ENCODE measurements at regions not wholly inside any gene's neighbourhood (a gene's known extent, or its start where the extent isn't known, plus 50 kb on each side); places are given as distances from the start of the nearest gene placed in this dataset.
A peak's percentile ranks its signal among the peaks of the same experiment; 100 is the strongest.

- ATAC-seq: no peak
- no peak overlapping the region for H3K27ac Mint-ChIP-seq
These were observed 115.6 kb upstream of the RUNX3 start for GRCh38 chr1:25045480-25046193.

GRCh38 chr1:25043228-25043580 is 113.1 kb upstream of the RUNX3 start:
- Mint-ChIP-seq H3K36me3 (no peaks in the 10 kb centered on the region), H3K4me1 (peaks cover 14 to 39% (median 23%) of the 10 kb centered on the region in 4 donors), H3K27me3 (no peaks in the 10 kb centered on the region), H3K9me3 (peaks cover 0 to 3% (median 0%) of the 10 kb centered on the region in 9 donors), H3K27ac (peak overlapping the region in 1 of 10 donors; percentile 10), H3K4me3 (no peak overlapping the region)
- ATAC-seq (no peak), DNase-seq (no peak)
- POLR2A ChIA-PET: interaction anchor here (1.3 to 1.7 kb wide), 3 partner anchors 21 to 196 kb away, joined by 3 to 6 read pairs (median 4); no protein-coding TSS in a partner anchor

More at GRCh38 chr1:25045480-25046193, 115.6 kb upstream of the RUNX3 start:
- H3K36me3 Mint-ChIP-seq: no peaks in the 10 kb centered on the region
- peaks cover 0 to 3% (median 0%) of the 10 kb centered on the region in 9 donors for H3K9me3 Mint-ChIP-seq
- H3K4me1 Mint-ChIP-seq: peaks cover 11 to 30% (median 24%) of the 10 kb centered on the region in 4 donors
- no peak for DNase-seq
- H3K27me3 Mint-ChIP-seq: no peaks in the 10 kb centered on the region
- no peak overlapping the region for H3K4me3 Mint-ChIP-seq
- POLR2A ChIA-PET: interaction anchor here (0.8 kb wide), 1 partner anchor 34 kb away, joined by 4 read pairs; no protein-coding TSS in a partner anchor

- peak overlapping the region in 6 of 10 donors; percentile 8 to 49 (median 14) for H3K4me3 Mint-ChIP-seq
- H3K27ac Mint-ChIP-seq: peak overlapping the region in 3 of 10 donors; percentile 51 to 68 (median 56)
- no peak for DNase-seq
- peak; percentile 45 to 47 for ATAC-seq
- H3K9me3 Mint-ChIP-seq: peaks cover 0 to 3% (median 0%) of the 10 kb centered on the region in 9 donors
- POLR2A ChIA-PET: interaction anchor here (0.7 to 1.7 kb wide), 6 partner anchors 8 to 195 kb away, joined by 3 to 6 read pairs (median 4); no protein-coding TSS in a partner anchor
- peaks cover 18 to 45% (median 26%) of the 10 kb centered on the region in 4 donors for H3K4me1 Mint-ChIP-seq
- no peaks in the 10 kb centered on the region for H3K27me3 Mint-ChIP-seq
- H3K36me3 Mint-ChIP-seq: no peaks in the 10 kb centered on the region
These were observed 112.5 kb upstream of the RUNX3 start for GRCh38 chr1:25042331-25043227.

GRCh38 chr1:25041916-25042315 is 111.8 kb upstream of the RUNX3 start:
- Mint-ChIP-seq H3K36me3 (no peaks in the 10 kb centered on the region), H3K4me1 (peaks cover 18 to 51% (median 30%) of the 10 kb centered on the region in 4 donors), H3K27me3 (no peaks in the 10 kb centered on the region), H3K4me3 (peak overlapping the region in 5 of 10 donors; percentile 15 to 50 (median 43)), H3K27ac (peak overlapping the region in 3 of 10 donors; percentile 21 to 56 (median 54)), H3K9me3 (peaks cover 0 to 3% (median 0%) of the 10 kb centered on the region in 9 donors)
- peak in 1 of 2 donors; percentile 27 for ATAC-seq
- no peak for DNase-seq
- POLR2A ChIA-PET: interaction anchor here (0.7 to 1.7 kb wide), 6 partner anchors 8 to 195 kb away, joined by 3 to 6 read pairs (median 4); no protein-coding TSS in a partner anchor

- H3K9me3 Mint-ChIP-seq: peaks cover 0 to 3% (median 0%) of the 10 kb centered on the region in 9 donors
- no peak overlapping the region for H3K4me3 Mint-ChIP-seq
- ATAC-seq (no peak), DNase-seq (no peak)
- peaks cover 18 to 53% (median 31%) of the 10 kb centered on the region in 4 donors for H3K4me1 Mint-ChIP-seq
- H3K36me3 Mint-ChIP-seq: no peaks in the 10 kb centered on the region
- no peaks in the 10 kb centered on the region for H3K27me3 Mint-ChIP-seq
- POLR2A ChIA-PET: interaction anchor here (0.8 kb wide), 1 partner anchor 80 kb away, joined by 3 read pairs; no protein-coding TSS in a partner anchor
- H3K27ac Mint-ChIP-seq: no peak overlapping the region
These were observed 110.1 kb upstream of the RUNX3 start for GRCh38 chr1:25040122-25040685.

GRCh38 chr1:25039229-25039628 is 109.2 kb upstream of the RUNX3 start:
- POLR2A ChIA-PET: interaction anchor here (0.8 to 8.1 kb wide), 4 partner anchors 16 to 110 kb away, joined by 3 to 107 read pairs (median 58); partner anchors contain the start of gene RUNX3
- ATAC-seq: no peak
- Mint-ChIP-seq H3K27me3 (no peaks in the 10 kb centered on the region), H3K9me3 (peaks cover 0 to 3% (median 0%) of the 10 kb centered on the region in 9 donors), H3K4me1 (peaks cover 21 to 53% (median 33%) of the 10 kb centered on the region in 4 donors), H3K27ac (peak overlapping the region in 3 of 10 donors; percentile 52 to 77 (median 68)), H3K4me3 (no peak overlapping the region), H3K36me3 (no peaks in the 10 kb centered on the region)
- no peak for DNase-seq

- peaks cover 26 to 49% (median 33%) of the 10 kb centered on the region in 4 donors for H3K4me1 Mint-ChIP-seq
- H3K27me3 Mint-ChIP-seq: no peaks in the 10 kb centered on the region
- DNase-seq: no peak
These were observed 108.6 kb upstream of the RUNX3 start for GRCh38 chr1:25038699-25039098.

GRCh38 chr1:25037174-25038074 is 107.3 kb upstream of the RUNX3 start:
- DNase-seq (peak; percentile 37 to 81 (median 56)), ATAC-seq (peak; percentile 45 to 54)
- POLR2A ChIA-PET: interaction anchor here (0.6 to 8.1 kb wide), 17 partner anchors 14 to 1763 kb away, joined by 3 to 107 read pairs (median 6); partner anchors contain the start of genes RUNX3 and SYF2
- peak overlapping the region in 8 of 10 donors; percentile 12 to 90 (median 50) for H3K27ac Mint-ChIP-seq
- no peaks in the 10 kb centered on the region for H3K27me3 Mint-ChIP-seq
- H3K4me3 Mint-ChIP-seq: peak overlapping the region in 7 of 10 donors; percentile 1 to 29 (median 14)
- no peaks in the 10 kb centered on the region for H3K36me3 Mint-ChIP-seq
- peaks cover 32 to 42% (median 36%) of the 10 kb centered on the region in 4 donors for H3K4me1 Mint-ChIP-seq
- H3K9me3 Mint-ChIP-seq: no peaks in the 10 kb centered on the region

More at GRCh38 chr1:25038699-25039098, 108.6 kb upstream of the RUNX3 start:
- no peak for ATAC-seq
- Mint-ChIP-seq H3K4me3 (no peak overlapping the region), H3K27ac (peak overlapping the region in 3 of 10 donors; percentile 44 to 77 (median 71)), H3K36me3 (no peaks in the 10 kb centered on the region), H3K9me3 (peaks cover 0 to 1% (median 0%) of the 10 kb centered on the region in 9 donors)
- POLR2A ChIA-PET: interaction anchor here (1.7 to 8.1 kb wide), 6 partner anchors 15 to 190 kb away, joined by 5 to 107 read pairs (median 48); partner anchors contain the start of gene RUNX3

GRCh38 chr1:25036117-25036546 is 106.1 kb upstream of the RUNX3 start:
- H3K27me3 Mint-ChIP-seq: no peaks in the 10 kb centered on the region
- H3K36me3 Mint-ChIP-seq: no peaks in the 10 kb centered on the region
- H3K27ac Mint-ChIP-seq: no peak overlapping the region
- H3K4me3 Mint-ChIP-seq: no peak overlapping the region
- no peaks in the 10 kb centered on the region for H3K9me3 Mint-ChIP-seq
- no peak for ATAC-seq
- POLR2A ChIA-PET: interaction anchor here (0.9 to 8.1 kb wide), 14 partner anchors 13 to 196 kb away, joined by 3 to 107 read pairs (median 6); partner anchors contain the start of genes RUNX3 and SYF2
- peak in 1 of 10 donors; percentile 41 for DNase-seq
- peaks cover 19 to 44% (median 33%) of the 10 kb centered on the region in 4 donors for H3K4me1 Mint-ChIP-seq

- peak overlapping the region in 2 of 10 donors; percentile 52 to 96 for H3K27ac Mint-ChIP-seq
- no peaks in the 10 kb centered on the region for H3K36me3 Mint-ChIP-seq
- H3K4me3 Mint-ChIP-seq: peak overlapping the region in 1 of 10 donors; percentile 15
- H3K27me3 Mint-ChIP-seq: no peaks in the 10 kb centered on the region
- peaks cover 13 to 47% (median 30%) of the 10 kb centered on the region in 4 donors for H3K4me1 Mint-ChIP-seq
- H3K9me3 Mint-ChIP-seq: no peaks in the 10 kb centered on the region
- no peak for ATAC-seq
- POLR2A ChIA-PET: interaction anchor here (1.0 to 8.1 kb wide), 10 partner anchors 12 to 187 kb away, joined by 3 to 107 read pairs (median 10); partner anchors contain the start of gene RUNX3
- DNase-seq: no peak
These were observed 105.5 kb upstream of the RUNX3 start for GRCh38 chr1:25035523-25036116.
